ENCODE measurements at regions not wholly inside any gene's neighbourhood (a gene's known extent, or its start where the extent isn't known, plus 50 kb on each side); places are given as distances from the start of the nearest gene placed in this dataset.

DNA sequence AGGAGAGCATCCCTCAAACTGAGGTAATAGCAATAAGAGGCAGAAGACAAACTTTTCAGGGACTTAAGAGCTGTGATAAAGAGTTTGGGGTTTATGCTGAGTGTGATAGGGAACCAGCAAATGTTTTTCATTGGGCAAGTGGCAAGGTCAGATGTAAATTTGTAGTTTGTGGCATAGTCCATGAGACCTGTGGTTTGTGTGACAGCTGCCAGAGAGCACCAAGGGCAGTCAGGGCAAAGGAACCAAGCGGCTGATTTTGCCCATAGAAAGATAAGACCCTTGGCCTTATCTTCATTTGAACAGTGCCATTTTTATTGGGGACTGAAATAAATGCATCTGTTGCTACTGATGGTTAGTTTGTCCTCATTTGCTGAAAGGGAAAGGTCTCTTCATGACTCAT, 220.3 kb downstream of the LRRN1 start:
- TF ChIP-seq SIN3A (IDR thresholded peaks at IDR 0.05; ENCODE audit: borderline replicate concordance, low read depth, low read length) (no peak), EZH2phosphoT487 (IDR thresholded peaks at IDR 0.05; ENCODE audit: borderline replicate concordance, low read depth) (no peak), CTCF (IDR thresholded peaks at IDR 0.05) (no peak), MXI1 (IDR thresholded peaks at IDR 0.05; ENCODE audit: low read depth, low read length) (no peak), JUND (IDR thresholded peaks at IDR 0.05) (no peak)
- TF ChIP-seq, protein P1, sequence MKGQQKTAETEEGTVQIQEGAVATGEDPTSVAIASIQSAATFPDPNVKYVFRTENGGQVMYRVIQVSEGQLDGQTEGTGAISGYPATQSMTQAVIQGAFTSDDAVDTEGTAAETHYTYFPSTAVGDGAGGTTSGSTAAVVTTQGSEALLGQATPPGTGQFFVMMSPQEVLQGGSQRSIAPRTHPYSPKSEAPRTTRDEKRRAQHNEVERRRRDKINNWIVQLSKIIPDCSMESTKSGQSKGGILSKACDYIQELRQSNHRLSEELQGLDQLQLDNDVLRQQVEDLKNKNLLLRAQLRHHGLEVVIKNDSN (IDR thresholded peaks at IDR 0.05; ENCODE audit: borderline replicate concordance, low read depth) = no peak
- TF ChIP-seq, protein P2, sequence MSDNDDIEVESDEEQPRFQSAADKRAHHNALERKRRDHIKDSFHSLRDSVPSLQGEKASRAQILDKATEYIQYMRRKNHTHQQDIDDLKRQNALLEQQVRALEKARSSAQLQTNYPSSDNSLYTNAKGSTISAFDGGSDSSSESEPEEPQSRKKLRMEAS (IDR thresholded peaks at IDR 0.05; ENCODE audit: low read depth) = no peak
